Dermis microvascular lymphatic vessel endothelial cell (primary cell): ENCODE measurements at regions not wholly inside any gene's neighbourhood (a gene's known extent, or its start where the extent isn't known, plus 50 kb on each side); places are given as distances from the start of the nearest gene placed in this dataset.
"Not testable (repeated sequence)": the region's sequence is repeated elsewhere in the genome, so short reads cannot be mapped to it uniquely, and the experiment has no call there.

Experiments used
- DNase-seq, 2 donors: peaks; one replicate each; pipeline versions ENCODE4 v3.0.0 to v3.0.0-alpha.2; 2010; ENCODE audit warnings: low read depth in 2 of 2

DNA sequence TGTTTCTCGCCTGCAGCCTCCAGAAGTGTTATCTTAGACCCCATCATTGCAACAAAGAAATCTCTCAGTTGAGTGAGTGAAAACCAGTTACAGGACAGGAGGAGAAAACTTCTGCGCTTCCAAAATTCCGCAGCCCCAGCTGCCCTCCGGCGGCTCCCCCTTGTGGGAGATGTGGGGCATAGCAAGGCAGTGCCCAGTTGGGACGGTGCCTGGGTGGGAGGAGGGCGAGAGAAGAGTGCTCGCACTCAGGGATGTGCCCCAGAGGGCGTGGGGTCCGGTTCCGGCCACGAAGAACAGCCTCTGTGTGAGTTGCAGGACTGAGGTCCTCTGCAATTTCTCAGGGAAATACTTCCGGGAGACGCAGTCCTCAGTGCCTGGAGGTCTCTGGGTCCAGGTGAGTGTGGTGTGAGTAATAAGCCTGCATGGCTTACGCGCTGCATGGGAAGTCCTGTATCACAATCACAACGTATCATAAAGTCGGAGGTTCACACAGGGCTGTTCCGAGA lies 87.0 kb upstream of the BLID start:
- DNase-seq: peak; percentile 24 to 69

DNA sequence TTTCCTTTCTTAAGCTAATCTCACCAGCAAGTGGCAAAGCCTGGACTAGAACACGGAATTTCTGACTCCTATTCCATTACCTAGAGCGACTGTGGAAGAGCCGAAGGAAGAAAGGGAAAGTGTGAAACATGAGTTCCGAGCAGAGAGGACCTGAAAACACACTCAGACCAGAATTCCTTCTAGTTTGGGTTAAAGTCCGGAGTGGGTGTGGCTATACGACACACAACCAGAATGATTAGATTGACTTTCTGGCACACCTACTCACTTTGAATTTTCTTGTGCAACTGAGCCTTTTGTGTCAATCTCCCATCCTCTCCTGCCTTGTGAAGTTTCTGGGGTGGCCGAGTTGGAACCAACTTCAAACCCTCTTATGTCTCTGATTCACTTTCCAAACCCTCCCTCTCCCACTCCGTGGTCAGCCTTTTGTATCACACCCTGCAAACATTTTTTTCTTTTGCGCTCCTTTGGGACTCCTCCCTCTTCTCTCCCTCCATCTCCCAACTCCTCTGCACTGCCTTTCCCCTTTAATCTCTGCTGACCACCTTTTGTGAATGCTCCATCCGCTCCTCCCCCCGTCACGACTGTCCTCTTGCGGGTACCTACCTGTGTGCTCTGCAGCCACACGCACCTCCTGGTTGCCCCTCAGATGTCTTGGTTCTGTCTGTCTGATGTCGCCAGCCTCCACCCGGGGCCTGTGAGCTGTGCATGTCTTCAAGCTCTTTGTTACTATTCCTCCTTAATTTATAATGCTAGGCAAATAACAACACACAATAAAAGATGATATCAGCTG lies 86.3 kb upstream of the BLID start:
- peak in 1 of 2 donors; percentile 53 for DNase-seq

DNA sequence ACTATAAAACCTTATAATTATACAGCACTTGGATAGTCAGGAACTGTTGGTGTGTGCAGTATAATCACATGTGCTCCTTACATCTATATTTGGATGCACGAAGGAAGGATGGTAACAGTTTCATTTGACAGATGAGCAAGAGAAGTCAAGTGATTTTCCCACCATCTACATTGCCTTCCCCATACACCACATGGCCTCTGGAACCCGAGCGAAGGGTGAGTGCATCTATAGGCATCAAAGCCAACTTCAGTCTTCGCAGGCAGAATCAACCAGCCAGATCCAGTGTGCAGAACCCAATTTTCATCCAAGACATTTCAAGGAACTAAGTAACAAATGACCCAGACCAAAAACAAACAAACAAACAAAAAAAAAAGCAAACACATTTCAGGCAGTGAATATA lies 85.1 kb upstream of the BLID start:
- DNase-seq: no peak

DNA sequence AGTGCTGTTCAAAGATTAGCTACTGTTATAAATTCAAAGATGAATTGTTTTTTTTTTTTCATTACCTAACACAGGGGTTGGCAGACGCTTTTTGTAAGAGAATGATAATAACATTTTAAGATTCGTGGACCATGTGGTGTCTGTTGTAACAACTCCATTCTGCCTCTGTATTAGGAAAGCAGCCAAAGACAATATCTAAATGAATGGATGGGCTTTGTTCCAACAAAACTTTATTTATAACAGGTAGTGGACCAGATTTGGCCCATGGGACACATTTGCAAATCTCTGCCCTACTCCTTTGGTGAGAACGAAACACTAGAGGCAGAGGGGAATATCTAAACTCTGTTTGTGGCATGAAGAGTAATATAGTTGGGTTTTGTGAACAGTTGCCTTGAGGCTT lies 83.6 kb upstream of the BLID start:
- DNase-seq: peak; percentile 86 to 90

DNA sequence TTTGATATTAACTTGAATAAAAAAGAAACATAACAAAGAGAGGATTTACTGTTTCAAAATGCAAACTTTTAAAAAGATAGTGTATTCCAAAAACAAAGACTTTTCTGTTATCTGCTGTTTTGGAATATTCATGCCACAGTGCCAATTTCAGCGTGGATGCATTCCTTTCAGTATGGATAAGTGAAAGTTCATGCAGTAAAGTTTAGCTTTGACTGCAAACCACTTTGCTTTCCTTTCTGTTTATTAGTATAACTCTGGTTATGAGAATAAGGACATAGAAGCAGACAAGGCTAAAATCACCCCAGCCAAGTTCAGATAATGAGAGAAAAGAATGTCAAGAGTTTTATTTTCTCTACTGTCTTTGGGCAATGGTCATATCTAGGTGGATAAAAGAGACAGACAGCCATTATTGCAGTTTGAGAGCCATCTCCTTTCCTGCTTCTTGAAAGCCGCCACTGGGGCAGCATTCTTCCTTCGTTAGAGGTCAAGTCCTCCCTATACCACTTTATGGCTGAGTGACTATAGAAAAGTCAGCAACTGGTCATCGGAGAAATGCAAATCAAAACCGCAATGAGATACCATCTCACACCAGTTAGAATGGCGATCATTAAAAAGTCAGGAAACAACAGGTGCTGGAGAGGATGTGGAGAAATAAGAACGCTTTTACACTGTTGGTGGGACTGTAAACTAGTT lies 82.4 kb upstream of the BLID start:
- no peak for DNase-seq

DNA sequence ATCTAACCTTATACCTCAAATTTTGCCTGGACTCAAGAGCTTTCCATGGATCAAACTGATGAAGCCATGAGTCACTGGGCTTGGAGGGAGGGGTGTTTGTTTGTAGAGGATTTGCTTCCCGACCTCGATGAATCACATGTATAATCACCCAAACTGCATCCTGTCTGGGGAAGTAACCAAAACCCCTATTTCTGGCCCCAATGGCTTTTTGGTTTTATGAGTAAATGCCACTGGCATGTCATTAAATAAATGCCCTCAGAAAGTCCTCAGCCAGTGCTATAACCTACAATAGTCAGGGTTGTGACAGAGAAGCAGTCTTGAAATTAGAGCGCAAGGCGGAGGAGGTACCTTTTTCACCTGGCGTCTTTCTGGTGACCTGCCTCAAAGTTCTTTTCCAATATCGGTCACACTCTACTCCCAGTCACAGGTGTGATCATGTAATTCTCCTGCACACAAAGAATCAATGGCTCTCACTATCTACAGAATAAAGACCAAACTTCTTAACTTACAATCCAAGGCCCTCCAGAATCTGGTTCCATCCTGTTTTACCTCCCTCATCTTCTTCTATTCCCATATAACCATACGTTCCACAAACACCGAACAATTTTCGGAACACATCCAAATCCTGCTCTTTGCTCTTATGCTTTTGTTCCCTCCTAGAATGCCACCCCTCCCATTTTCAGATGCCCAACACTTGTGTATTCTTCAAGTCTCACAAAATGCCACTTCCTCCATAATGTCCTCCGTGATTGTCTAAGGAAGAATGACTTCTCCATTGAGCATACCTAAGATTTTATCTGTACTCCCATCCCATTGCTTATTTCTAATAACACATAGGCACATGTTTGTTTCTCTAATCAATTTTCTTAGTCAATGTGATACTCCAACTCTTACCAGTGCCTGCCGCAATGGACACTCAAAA lies 81.3 kb upstream of the BLID start:
- peak; percentile 84 to 98 for DNase-seq

DNA sequence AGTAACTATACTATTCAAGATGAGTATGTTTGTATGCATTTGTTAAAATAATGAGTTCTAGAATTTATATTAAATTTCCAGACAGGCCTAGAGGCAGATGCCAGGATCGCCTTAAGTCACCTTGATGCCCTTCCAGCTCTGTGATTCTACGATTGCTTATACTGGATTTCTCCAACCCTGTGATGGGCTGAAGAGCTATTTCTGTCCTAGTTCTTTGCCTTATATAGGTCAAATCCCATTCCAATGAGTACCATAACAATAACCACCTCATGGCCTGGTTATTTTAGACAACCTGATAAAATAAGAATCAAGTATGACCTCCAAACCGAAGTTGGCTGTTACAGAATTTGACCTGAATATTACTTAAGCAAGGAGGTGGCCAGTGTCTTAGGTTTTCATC lies 79.8 kb upstream of the BLID start:
- DNase-seq: no peak

DNA sequence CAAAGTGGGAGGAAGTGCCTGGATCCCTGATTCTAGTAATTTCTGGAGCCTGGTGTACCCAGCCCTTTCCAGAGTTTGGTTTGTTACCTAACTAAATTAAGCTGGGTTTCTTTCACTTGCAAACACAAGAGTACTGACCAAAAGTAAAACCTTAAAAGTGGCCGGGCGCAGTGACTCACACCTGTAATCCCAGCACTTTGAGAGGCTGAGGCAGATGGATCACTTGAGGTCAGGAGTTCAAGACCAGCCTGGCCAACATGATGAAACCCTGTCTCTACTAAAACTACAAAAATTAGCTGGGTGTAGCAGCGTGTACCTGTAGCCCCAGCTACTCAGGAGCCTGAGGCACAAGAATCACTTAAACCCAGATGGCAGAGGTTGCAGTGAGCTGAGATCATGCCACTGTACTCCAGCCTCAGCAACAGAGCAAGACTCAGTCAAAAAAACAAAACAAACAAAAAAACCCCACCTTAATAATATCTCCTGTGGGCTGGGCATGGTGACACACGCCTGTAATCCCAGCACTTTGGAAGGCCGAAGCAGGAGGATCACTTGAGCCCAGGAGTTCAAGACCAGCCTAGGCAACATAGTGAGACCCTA lies 78.0 kb upstream of the BLID start:
- DNase-seq: not testable (repeated sequence)

DNA sequence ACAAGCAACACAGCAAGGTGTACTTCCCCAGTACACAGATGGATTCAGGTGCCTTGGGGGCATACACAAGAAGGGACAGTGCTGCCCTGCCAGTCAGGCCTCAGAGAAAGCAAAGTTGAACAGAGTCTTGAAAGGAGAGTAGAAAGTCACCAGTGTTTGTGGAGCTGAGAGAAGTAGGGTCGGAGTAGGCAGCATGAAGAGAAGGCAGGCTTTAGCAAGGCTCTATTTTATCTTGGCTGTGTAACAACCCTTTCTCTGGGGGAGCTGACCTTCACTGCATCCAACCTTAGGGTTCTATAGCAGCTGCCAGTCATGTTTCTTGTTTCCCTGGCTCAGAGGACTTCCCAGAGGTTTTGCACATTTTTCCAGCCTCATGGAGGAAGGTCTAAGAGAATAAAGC lies 77.4 kb upstream of the BLID start:
- DNase-seq: no peak

DNA sequence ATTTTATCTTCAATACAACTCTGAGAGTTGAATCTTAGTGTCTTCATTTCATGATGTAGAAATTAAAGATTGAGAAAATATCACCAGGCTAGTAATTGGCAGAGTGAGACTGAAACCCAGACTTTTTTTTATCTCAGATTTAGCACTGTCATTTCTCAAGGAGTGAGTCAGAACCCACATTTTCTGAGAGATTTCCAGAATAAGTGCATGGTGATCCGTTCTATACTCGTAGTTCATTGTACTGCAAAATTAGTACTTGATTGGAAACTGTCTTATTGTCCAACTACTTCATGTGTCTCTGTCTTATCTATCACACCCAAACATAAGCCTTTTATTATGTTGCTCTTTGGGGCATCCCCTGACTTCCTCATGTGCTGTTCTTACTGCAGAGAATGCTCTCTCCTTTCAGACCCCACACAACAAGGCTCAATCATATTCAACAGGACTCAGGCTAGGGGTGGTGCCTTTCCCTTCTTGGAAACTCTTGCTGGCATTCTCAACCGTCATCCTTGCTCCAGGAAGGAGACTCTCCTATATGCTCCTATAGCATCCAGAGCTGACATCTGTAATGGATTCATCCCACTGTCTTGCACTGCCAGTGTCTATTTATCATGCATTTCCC lies 76.7 kb upstream of the BLID start:
- DNase-seq: no peak

DNA sequence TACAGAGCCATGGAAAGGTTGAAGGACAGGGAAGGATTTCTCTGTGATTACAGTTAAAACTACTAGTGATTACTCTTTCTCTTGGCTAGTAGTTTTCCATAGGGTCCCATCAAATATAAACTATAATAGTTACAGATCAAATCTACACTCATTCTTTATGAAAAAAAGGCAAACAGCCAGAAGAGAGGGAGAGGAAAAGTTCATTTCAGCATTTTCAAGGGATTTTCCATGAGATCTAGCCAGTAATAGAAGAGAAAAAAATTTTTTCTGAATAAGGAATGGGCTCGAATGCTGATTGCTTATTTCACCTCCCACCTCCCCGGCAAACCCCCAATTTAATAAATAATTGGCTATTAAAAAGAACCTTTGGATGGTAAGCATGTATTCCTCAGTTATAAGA lies 74.8 kb upstream of the BLID start:
- DNase-seq: no peak

DNA sequence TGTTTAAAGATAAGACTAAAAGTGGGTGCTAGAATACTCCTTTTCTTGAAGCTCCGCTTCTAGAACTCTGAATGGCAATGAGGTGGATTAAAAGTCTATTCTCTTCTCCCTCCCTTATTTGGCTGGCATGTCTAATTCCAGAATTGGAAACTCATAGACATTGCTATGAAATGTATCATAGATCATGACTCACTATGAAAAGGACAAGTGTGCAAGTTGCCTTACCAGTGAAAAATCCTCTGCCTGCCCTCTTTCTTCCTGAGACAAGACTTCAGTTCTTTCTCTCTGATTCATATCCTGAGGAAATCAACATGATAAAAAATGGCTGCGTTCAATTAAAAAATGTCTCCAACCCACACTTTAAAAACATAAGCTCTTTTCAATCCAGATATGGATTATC lies 73.2 kb upstream of the BLID start:
- DNase-seq: peak in 1 of 2 donors; percentile 94

DNA sequence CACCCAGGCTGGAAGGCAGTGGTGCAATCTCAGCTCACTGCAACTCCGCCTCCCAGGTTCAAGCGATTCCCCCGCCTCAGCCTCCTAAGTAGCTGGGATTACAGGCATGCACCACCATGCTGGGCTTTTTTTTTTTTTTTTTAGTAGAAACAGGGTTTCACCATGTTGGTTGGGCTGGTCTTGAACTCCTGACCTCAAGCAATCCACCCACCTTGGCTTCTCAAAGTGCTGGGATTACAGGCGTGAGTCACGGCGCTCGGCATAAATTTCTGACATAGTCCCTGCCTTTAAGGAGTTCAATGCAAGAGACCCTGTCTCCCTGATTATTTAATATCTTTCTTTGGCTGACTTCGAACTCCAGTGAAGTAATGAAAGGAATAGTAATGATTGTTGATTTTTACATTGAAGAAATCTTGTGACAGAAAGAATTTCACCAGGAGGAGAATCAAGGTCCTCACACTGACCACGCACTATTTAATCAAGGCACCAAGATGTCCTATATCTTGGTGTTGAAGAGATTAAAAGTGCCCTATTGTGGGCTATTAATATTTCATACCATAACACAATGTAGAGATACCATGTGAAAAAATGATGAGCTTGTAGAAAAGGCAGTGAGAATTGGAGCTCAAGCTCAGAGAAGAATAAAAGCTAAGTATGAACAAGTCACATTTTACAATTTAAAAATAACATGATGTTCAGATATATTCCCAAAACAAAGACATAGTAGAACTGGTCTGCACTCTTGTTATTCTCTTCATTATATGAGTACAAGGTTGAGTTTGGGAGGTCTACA lies 71.6 kb upstream of the BLID start:
- no peak for DNase-seq

DNA sequence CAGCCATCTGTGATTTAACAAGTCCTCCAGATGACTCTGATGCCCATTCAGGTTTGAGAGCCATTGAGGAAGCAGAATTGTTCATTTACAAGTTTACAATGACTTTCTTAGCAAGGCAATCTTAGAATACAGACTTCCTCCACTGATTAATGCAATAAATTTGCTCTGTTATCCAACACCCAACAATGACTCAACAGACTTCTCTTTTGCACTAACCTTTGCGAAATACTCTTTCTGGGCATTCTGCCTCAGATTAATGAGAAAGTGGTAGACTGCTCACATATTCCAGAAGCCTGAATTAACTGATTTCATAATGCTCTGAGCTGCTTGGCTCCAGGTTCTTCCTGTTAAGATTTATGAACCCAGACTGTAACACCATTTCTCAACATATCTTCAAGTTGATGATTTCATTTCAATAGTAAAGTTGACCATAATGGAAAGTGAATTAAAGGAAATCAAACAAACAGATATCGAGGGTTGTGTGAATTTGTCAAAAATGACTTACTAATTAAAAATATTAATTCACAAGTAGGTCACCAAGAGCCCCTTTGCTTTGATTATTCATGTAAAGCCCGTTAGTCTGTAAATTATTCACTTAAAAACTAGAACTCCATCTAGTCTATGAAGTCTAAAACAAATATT lies 70.5 kb upstream of the BLID start:
- DNase-seq: peak in 1 of 2 donors; percentile 49

DNA sequence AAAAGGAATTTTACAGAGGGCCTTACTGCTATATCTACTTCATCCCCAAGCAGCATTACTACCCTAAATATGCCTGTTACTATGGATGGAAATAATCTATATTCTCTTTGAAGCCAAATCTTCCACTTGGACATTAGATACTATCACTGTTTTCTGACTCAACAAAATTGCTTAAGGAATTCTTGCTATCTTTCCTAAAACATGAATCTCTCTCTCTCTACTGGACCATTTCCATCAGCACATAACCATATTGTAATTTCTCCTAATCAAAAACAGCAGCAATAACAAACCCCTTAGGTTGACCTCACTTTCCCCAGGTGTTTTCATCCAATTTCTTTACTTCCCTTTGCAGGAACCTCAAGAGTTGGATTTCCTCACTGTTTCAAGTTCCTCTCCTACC lies 67.9 kb upstream of the BLID start:
- no peak for DNase-seq

DNA sequence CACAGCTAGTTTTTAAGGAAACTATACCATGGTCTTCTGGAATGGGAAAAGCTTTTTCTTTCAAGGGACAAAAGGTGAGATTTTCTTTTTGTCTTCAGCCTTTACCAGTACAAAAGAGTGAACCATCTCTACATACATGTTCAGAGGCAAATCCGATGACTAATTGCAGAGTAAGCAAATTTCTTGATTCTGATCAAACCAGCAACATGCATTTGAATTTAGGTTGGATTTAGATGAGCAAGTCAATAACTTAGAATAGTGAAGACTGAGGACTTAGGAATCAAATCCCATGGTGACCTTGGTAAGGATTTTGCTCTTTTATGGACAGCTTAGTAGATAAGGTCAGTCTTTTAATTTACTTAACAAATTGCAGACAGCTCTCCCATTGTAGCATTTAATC lies 65.9 kb upstream of the BLID start:
- no peak for DNase-seq

DNA sequence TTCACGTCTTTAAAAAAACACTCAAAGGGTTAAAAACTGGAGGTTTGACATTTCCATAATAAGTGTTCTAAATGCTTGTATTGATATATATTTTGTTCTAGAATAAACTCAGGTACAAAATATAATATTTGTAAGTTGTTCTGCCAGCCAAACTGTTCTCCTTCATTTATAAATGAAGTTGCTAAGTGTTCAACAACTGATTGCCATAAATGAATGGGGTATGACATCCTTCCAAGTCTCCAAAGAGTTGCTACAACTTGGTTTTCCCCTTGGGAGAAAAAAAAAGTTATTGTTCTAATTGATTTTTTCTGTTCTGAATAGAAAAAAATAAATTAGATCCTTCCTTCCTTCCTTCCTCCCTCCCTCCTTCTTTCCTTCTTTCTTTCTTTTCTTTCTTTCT lies 65.4 kb upstream of the BLID start:
- DNase-seq: no peak

DNA sequence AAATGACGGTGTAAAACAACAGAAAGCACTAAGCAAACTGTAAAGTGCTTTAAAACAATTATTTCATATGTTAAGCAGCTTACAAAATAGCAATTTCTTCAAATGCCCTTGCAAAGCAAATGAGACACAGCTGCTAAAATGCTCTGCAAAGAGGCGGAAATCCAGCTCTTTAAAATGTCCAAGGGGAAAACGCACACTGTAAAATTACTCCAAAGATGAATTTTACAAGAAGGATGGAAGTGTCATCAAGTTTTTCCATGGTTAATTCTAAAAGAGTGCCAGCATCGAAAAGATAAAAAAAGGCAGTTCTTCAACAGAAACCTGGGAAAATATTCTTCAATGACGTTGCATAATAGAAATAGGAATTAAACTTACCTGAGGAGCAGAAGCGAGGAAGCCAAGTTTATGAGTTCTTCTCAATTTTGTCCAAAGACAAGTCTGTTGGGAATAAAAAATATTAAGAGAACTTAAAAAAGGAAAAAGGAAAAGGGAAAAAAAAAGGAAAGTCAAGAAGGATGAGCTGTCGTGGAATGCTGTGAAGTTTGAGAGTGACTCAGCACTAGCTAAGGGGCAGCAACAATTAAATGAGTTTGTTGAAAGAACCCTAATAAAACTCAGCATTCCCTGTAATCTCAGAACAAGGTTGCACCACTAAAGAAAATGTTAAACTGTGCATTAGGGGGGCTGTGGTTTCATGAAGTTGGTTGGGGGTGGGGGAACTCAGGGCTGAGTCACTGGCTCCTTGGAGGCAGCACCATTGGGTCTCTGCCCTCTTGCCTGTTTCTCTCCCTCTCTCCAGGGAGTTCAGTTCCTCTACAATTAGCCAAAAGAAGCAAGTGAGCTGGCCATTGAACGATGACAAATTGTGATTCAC lies 64.2 kb upstream of the BLID start:
- peak in 1 of 2 donors; percentile 78 for DNase-seq

DNA sequence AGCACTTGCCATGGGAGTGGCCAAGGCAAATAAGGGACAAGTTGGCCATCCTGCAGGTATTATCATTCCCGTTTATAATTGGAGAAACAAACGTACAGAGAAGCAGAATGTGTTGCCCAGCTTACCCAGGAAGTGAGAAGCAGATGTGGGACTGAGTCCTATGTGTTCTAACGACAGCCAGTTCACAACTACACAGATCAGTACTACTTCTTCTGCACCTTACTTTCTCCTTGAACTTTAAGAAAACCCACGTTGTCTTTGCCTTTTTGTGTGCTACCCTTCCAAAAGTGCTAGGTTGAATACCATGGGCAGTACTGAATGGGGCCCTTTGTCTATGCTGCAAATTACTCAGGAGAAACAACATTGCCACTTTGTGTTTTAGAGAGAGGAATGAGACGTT lies 62.8 kb upstream of the BLID start:
- no peak for DNase-seq
